ENCODE measurements at regions not wholly inside any gene's neighbourhood (a gene's known extent, or its start where the extent isn't known, plus 50 kb on each side); places are given as distances from the start of the nearest gene placed in this dataset.

- no peak for TF ChIP-seq CTCF (conservative IDR thresholded peaks at IDR 0.05; ENCODE audit: low read depth in 2 of 2)
- TF ChIP-seq REST (IDR thresholded peaks at IDR 0.05; ENCODE audit: unreplicated experiment) = no peak
Observed at GRCh38 chr1:224874775-224875174, 54.7 kb upstream of the DNAH14 start.
